ENCODE measurements at regions not wholly inside any gene's neighbourhood (a gene's known extent, or its start where the extent isn't known, plus 50 kb on each side); places are given as distances from the start of the nearest gene placed in this dataset.
A peak's percentile ranks its signal among the peaks of the same experiment; 100 is the strongest.

DNA sequence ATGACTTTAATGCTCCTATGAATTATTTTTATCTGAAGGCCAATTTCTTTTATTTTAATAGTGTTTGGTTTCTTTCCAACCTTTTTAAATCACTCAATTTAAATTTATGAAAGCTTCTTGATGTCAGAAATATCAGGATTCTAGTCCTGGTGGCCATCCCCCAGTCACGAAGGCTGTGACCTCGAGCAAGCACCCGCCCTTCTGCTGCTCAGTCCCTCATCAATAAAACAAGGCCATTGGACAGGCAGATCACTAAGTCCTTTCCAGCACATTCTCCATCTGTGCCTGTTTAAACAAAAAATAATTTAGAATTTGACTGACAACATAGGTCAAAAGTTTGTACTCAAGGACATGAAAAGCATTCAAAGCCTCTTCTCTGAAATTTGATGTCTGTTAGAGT lies 483.6 kb upstream of the VRK2 start:
- DNase-seq (ENCODE audit: low read depth) (no peak), FAIRE-seq (no peak)
- TF ChIP-seq, protein P1, sequence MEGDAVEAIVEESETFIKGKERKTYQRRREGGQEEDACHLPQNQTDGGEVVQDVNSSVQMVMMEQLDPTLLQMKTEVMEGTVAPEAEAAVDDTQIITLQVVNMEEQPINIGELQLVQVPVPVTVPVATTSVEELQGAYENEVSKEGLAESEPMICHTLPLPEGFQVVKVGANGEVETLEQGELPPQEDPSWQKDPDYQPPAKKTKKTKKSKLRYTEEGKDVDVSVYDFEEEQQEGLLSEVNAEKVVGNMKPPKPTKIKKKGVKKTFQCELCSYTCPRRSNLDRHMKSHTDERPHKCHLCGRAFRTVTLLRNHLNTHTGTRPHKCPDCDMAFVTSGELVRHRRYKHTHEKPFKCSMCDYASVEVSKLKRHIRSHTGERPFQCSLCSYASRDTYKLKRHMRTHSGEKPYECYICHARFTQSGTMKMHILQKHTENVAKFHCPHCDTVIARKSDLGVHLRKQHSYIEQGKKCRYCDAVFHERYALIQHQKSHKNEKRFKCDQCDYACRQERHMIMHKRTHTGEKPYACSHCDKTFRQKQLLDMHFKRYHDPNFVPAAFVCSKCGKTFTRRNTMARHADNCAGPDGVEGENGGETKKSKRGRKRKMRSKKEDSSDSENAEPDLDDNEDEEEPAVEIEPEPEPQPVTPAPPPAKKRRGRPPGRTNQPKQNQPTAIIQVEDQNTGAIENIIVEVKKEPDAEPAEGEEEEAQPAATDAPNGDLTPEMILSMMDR (IDR thresholded peaks at IDR 0.05; ENCODE audit: insufficient read depth, low read length, severe bottlenecking), result no peak
- H3K27me3 ChIP-seq (ENCODE audit: control insufficient read depth, insufficient read depth, low read length), result no peaks in the 10 kb centered on the region
- H3K4me3 ChIP-seq (ENCODE audit: low read depth, low read length), result no peak overlapping the region
- no peaks in the 10 kb centered on the region for H3K36me3 ChIP-seq (ENCODE audit: control insufficient read depth, insufficient read depth, low read length)

DNA sequence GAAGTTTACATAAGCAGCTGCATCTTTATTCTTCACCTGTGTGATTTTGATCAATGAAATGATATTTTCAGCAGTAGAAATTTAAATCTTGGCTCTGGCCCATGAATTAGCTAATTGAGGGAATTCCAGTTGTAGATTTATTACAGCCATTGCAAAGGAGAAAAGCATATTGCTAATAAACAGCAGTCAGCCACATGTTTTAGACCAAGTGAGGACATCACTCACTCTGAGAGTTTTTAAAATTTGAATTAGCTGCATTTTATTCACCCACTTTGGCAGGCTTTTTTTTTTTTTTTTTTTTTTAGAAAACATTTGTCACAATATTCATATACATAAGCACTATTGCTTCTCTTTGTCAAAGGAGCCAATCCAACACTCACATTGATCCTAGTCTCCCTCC lies 479.4 kb upstream of the VRK2 start:
- FAIRE-seq (no peak), DNase-seq (ENCODE audit: low read depth) (no peak)
- TF ChIP-seq, protein P1 (IDR thresholded peaks at IDR 0.05; ENCODE audit: insufficient read depth, low read length, severe bottlenecking), result no peak
- no peaks in the 10 kb centered on the region for H3K27me3 ChIP-seq (ENCODE audit: control insufficient read depth, insufficient read depth, low read length)
- H3K36me3 ChIP-seq (ENCODE audit: control insufficient read depth, insufficient read depth, low read length), result no peaks in the 10 kb centered on the region
- H3K4me3 ChIP-seq (ENCODE audit: low read depth, low read length), result no peak overlapping the region

DNA sequence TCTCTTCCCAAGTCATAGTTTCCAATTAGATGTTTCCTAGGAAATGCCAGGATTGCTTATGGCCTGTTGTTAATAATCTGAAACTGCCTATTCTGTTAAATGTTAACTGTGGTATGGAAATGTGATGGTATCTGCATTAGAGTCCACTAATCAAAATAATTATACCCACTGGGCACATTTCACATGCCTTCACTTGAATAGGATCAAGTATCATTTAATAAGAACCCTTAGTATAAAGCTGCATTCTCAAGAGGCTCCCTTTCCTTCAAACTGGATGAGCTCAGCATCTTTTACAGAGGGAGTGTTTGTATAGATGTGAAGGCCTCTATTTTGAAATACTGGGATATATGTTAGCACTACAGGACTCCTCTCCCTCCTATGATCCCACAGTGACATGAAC lies 477.2 kb upstream of the VRK2 start:
- no peak for FAIRE-seq
- Histone ChIP-seq H3K36me3 (ENCODE audit: control insufficient read depth, insufficient read depth, low read length) (no peaks in the 10 kb centered on the region), H3K27me3 (ENCODE audit: control insufficient read depth, insufficient read depth, low read length) (no peaks in the 10 kb centered on the region), H3K4me3 (ENCODE audit: low read depth, low read length) (no peak overlapping the region)
- TF ChIP-seq, protein P1 (IDR thresholded peaks at IDR 0.05; ENCODE audit: insufficient read depth, low read length, severe bottlenecking), result no peak
- no peak for DNase-seq (ENCODE audit: low read depth)

DNA sequence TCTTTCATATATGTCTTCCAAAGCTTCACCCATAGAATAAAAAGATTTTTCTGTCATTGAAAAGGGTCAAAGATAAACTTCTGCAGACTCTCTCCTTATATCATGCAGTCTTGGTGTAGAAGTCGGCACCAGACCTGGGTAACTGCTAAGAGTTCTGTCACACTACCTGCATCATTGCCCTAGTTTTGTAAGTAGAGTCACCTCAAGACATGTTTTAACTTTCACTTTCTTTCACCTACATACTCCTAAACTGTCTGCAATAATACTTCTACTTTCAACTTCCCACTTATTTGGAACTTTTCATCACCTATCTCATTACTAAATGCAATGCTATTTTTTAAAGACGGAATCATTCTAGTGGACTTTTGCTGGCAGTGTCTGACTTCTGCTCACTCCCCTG lies 475.6 kb upstream of the VRK2 start:
- FAIRE-seq (no peak), DNase-seq (ENCODE audit: low read depth) (no peak)
- no peaks in the 10 kb centered on the region for H3K27me3 ChIP-seq (ENCODE audit: control insufficient read depth, insufficient read depth, low read length)
- TF ChIP-seq, protein P1 (IDR thresholded peaks at IDR 0.05; ENCODE audit: insufficient read depth, low read length, severe bottlenecking), result no peak
- H3K36me3 ChIP-seq (ENCODE audit: control insufficient read depth, insufficient read depth, low read length), result no peaks in the 10 kb centered on the region
- H3K4me3 ChIP-seq (ENCODE audit: low read depth, low read length), result no peak overlapping the region

DNA sequence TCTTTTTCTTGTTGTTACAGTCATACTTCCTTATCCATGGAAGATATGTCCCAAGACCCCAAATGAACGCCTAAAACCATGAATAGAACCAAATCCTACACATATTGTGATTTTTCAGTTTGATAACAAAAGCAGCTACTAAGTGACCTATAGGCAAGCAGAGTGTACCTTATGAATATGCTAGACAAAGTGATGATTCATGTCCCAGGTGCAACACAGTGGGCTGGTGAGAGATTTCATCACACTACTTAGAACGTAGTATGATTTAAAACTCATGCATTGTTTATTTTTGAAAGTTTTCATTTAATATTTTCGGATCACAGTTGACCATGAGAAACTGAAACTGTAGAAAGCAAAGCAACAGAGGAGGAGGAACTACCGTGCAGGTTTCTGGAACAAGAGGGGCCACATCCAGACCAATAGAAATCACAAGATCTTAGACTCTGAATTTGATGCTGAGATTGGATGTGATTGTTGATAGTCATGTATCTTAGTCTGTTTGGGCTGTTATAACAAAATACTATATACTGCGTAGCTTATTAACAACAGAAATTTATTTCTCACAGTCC lies 470.8 kb upstream of the VRK2 start:
- Histone ChIP-seq H3K36me3 (ENCODE audit: control insufficient read depth, insufficient read depth, low read length) (no peaks in the 10 kb centered on the region), H3K27me3 (ENCODE audit: control insufficient read depth, insufficient read depth, low read length) (no peaks in the 10 kb centered on the region), H3K4me3 (ENCODE audit: low read depth, low read length) (no peak overlapping the region)
- FAIRE-seq (no peak), DNase-seq (ENCODE audit: low read depth) (peak; percentile 13)
- TF ChIP-seq, protein P1 (IDR thresholded peaks at IDR 0.05; ENCODE audit: insufficient read depth, low read length, severe bottlenecking), result no peak

DNA sequence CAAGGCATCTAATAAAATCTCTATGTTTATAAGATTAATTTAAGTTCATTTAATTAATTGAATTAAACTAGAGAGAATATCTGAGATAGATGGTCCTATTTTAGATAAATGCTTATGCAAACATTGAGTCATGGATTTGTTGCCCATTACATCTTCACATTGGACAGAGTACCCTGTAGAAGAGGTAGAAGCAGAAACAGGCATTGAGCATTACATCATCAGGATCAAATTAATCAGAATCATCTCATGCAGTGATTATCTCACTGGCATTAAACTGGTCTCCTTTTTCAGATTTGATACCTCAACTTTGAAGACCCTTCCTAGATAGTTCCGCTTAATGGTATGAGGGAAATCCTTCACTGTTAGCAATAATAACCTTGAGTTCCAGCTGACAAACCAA lies 469.6 kb upstream of the VRK2 start:
- DNase-seq (ENCODE audit: low read depth) (no peak), FAIRE-seq (no peak)
- Histone ChIP-seq H3K36me3 (ENCODE audit: control insufficient read depth, insufficient read depth, low read length) (no peaks in the 10 kb centered on the region), H3K4me3 (ENCODE audit: low read depth, low read length) (no peak overlapping the region), H3K27me3 (ENCODE audit: control insufficient read depth, insufficient read depth, low read length) (no peaks in the 10 kb centered on the region)
- TF ChIP-seq, protein P1 (IDR thresholded peaks at IDR 0.05; ENCODE audit: insufficient read depth, low read length, severe bottlenecking), result no peak
